SU-DHL-6 (cell line): ENCODE measurements at regions not wholly inside any gene's neighbourhood (a gene's known extent, or its start where the extent isn't known, plus 50 kb on each side); places are given as distances from the start of the nearest gene placed in this dataset.
"Not testable (repeated sequence)": the region's sequence is repeated elsewhere in the genome, so short reads cannot be mapped to it uniquely, and the experiment has no call there.

ENCODE experiments used
- CTCF ChIP-seq: fragments of 200-600 bp; sonication (generic); IDR thresholded peaks from one replicate; pipeline ENCODE4 v1.5.1; 2017; ENCODE audit warnings: antibody characterized with exemption, mild to moderate bottlenecking, low read length, moderate library complexity; ENCODE audit not compliant: insufficient read depth, poor library complexity, severe bottlenecking
- EZH2phosphoT487 ChIP-seq: fragments of 200-600 bp; sonication (generic), shearing (Covaris generic); conservative IDR thresholded peaks from 2 replicates; pipeline ENCODE4 v1.6.1; 2018; ENCODE audit warnings: mild to moderate bottlenecking, antibody characterized with exemption, low read length, moderate library complexity, mixed read lengths

- TF ChIP-seq CTCF, EZH2phosphoT487: not testable (repeated sequence)
These were observed 86.8 kb upstream of the BTG1 start for GRCh38 chr12:92232371-92232932.
